ENCODE measurements at regions not wholly inside any gene's neighbourhood (a gene's known extent, or its start where the extent isn't known, plus 50 kb on each side); places are given as distances from the start of the nearest gene placed in this dataset.

DNA sequence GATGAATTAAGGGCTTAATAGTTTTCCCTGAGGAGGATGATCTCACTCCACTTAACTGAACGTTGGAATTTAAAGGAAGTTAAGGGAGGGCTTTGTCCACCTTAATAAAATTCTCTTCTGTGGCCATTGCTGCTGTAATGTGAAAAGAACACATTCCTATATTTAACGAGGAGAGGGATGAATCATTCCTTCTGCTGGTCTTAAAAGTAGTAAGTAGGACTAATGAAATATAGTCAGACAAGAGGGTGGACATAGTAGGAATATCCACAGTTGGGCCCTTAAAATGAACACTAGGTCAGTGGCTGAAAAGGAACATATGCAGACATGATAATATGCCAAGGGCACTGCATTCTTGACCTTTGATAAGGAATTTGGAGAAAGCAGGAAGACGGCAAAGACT is 405.6 kb downstream of the PMP22 start:
- Histone ChIP-seq H3K4me3 (no peak overlapping the region), H3K4me1 (no peaks in the 10 kb centered on the region), H3K9me3 (no peaks in the 10 kb centered on the region), H3K27ac (no peak overlapping the region), H3K27me3 (no peaks in the 10 kb centered on the region), H3K36me3 (no peaks in the 10 kb centered on the region)
- intact Hi-C loops (cut with DNase I), result no loop called here
- DNase-seq (ENCODE audit: extremely low spot score in 2 of 2), result no peak
- TF ChIP-seq POLR2AphosphoS5 (IDR thresholded peaks at IDR 0.05; ENCODE audit: insufficient read depth in 1 of 2, low read depth in 1 of 2) (no peak), POLR2A (IDR thresholded peaks at IDR 0.05) (no peak)
- TF ChIP-seq, protein P1, sequence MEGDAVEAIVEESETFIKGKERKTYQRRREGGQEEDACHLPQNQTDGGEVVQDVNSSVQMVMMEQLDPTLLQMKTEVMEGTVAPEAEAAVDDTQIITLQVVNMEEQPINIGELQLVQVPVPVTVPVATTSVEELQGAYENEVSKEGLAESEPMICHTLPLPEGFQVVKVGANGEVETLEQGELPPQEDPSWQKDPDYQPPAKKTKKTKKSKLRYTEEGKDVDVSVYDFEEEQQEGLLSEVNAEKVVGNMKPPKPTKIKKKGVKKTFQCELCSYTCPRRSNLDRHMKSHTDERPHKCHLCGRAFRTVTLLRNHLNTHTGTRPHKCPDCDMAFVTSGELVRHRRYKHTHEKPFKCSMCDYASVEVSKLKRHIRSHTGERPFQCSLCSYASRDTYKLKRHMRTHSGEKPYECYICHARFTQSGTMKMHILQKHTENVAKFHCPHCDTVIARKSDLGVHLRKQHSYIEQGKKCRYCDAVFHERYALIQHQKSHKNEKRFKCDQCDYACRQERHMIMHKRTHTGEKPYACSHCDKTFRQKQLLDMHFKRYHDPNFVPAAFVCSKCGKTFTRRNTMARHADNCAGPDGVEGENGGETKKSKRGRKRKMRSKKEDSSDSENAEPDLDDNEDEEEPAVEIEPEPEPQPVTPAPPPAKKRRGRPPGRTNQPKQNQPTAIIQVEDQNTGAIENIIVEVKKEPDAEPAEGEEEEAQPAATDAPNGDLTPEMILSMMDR (IDR thresholded peaks at IDR 0.05), result no peak

DNA sequence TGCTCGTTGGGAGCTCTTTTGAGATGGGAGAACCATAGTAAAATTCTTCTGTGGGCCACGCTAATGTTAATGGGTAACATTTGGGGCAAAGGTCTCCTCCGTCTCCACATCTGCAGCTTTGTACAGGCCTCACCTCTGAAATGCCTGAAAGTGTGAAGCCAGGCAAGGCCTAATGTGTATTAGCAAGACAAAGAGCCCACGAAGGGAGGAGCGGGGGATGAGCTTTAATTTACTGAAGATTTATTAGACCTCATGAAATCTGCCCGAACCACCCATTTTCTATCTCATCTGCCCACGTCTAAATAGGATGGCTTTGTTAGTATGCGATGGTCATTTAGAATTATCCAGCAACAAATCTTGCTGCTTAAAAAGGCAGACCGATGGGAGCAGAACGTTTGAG is 408.9 kb downstream of the PMP22 start:
- Histone ChIP-seq H3K4me1 (no peaks in the 10 kb centered on the region), H3K36me3 (no peaks in the 10 kb centered on the region), H3K27me3 (no peaks in the 10 kb centered on the region), H3K27ac (no peak overlapping the region), H3K9me3 (no peaks in the 10 kb centered on the region), H3K4me3 (no peak overlapping the region)
- intact Hi-C loops (cut with DNase I), result no loop called here
- DNase-seq (ENCODE audit: extremely low spot score in 2 of 2), result no peak
- TF ChIP-seq POLR2AphosphoS5 (IDR thresholded peaks at IDR 0.05; ENCODE audit: insufficient read depth in 1 of 2, low read depth in 1 of 2) (no peak), POLR2A (IDR thresholded peaks at IDR 0.05) (no peak)
- TF ChIP-seq, protein P1 (IDR thresholded peaks at IDR 0.05), result no peak

DNA sequence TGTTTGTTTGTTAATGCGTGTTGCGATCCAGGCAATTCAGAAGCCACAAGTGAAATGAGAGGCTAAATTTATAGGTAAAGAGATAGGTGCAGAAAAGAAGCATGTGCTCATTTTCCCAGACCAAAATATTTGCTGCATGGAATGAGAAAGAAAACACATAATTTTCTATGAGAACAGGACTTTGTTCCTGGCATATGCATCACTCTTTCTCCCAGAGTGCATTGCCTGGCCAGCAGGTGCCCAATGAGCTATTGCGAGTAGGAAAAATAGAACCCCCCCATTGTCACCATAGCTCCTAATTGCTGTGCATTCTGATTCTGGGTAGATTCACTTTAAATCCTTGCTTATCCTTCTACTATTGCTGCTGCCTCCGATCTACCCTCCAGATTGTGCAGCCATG is 410.4 kb downstream of the PMP22 start:
- no peak for DNase-seq (ENCODE audit: extremely low spot score in 2 of 2)
- Histone ChIP-seq H3K27ac (no peak overlapping the region), H3K9me3 (no peaks in the 10 kb centered on the region), H3K36me3 (no peaks in the 10 kb centered on the region), H3K4me3 (no peak overlapping the region), H3K4me1 (no peaks in the 10 kb centered on the region), H3K27me3 (no peaks in the 10 kb centered on the region)
- intact Hi-C loops (cut with DNase I), result no loop called here
- TF ChIP-seq POLR2AphosphoS5 (IDR thresholded peaks at IDR 0.05; ENCODE audit: insufficient read depth in 1 of 2, low read depth in 1 of 2) (no peak), POLR2A (IDR thresholded peaks at IDR 0.05) (no peak)
- TF ChIP-seq, protein P1 (IDR thresholded peaks at IDR 0.05), result no peak

DNA sequence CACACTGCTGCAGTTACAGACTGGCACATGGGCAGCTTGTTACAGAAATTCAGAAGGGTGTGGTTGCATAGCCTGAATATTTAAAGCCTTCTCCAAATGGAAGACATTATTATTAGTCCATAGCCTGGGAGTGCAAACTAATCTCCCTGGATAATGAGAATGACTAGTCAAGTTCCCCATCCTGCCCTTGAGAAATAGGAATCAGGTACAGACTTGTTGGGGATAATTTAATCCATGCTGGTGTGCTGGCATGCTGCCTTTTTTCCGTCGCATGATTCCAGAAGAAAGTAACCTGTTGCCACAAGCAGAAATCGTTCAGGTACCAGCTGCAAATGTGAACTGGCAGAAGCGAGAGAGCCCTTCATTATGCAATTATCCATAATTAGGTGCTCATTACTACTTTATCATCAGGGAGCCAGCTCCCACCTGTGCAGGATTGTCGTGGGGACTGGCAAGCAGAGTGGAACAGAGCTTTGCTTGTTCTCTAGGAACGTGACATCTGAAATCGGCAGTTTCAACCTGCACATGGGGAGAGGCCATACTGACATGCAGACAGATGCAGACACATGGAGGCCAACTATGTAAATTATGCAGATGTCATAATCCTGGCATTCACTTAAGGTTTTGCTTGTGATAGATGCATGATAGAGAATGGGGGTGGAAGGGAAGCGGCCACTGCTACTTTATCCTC is 419.4 kb downstream of the PMP22 start:
- DNase-seq (ENCODE audit: extremely low spot score in 2 of 2), result no peak
- Histone ChIP-seq H3K9me3 (no peaks in the 10 kb centered on the region), H3K27ac (no peak overlapping the region), H3K4me1 (no peaks in the 10 kb centered on the region), H3K36me3 (no peaks in the 10 kb centered on the region), H3K4me3 (no peak overlapping the region), H3K27me3 (no peaks in the 10 kb centered on the region)
- peak in 1 of 2 donors; percentile 68 for TF ChIP-seq POLR2AphosphoS5 (IDR thresholded peaks at IDR 0.05; ENCODE audit: insufficient read depth in 1 of 2, low read depth in 1 of 2)
- TF ChIP-seq POLR2A (IDR thresholded peaks at IDR 0.05), result no peak
- intact Hi-C loops (cut with DNase I), result no loop called here

DNA sequence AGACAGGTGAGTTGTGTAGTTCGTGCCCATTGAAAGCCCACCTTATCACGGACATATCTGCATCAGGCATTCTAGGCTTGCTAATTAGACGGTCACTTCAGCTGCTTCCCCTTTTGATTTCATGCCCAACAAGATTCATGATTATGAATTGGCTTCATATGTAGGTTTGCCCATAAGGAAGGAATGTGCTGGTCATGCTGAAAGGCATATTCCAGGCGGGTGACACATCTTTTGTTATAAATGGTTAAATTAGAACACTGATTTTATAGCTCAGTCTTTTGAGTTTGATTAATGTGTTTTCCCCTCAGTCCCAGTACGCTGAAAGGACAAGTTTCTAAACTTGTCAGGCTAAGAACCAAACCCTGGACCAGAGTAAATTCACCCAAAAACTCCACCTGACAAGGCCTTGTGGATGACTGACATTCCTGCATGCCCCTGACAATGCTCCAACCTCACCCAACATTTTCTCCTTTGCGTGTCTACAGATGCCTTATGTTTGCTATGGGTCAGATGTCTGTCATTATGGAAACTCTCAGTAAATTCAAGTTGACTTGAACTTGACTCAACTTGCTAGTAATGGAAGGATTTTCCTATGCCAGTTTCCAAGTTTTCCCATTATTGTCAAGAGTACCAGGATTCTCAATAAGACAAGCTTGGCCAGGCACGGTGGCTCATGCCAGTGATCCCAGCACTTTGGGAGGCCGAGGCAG is 421.9 kb downstream of the PMP22 start:
- no peak overlapping the region for H3K27ac ChIP-seq

More for the DNA sequence above, 421.9 kb downstream of the PMP22 start:
- Histone ChIP-seq H3K9me3 (no peaks in the 10 kb centered on the region), H3K36me3 (no peaks in the 10 kb centered on the region), H3K4me3 (no peak overlapping the region), H3K4me1 (no peaks in the 10 kb centered on the region), H3K27me3 (no peaks in the 10 kb centered on the region)
- intact Hi-C loops (cut with DNase I), result no loop called here
- no peak for DNase-seq (ENCODE audit: extremely low spot score in 2 of 2)
- no peak for TF ChIP-seq POLR2AphosphoS5 (IDR thresholded peaks at IDR 0.05; ENCODE audit: insufficient read depth in 1 of 2, low read depth in 1 of 2)
